Tibial artery (tissue), 4 donors: ENCODE measurements at regions not wholly inside any gene's neighbourhood (a gene's known extent, or its start where the extent isn't known, plus 50 kb on each side); places are given as distances from the start of the nearest gene placed in this dataset.

Source experiments
- DNase-seq, 2 donors: peaks; one replicate each; pipeline ENCODE4 v3.0.0-alpha.2; 2019
- H3K27ac ChIP-seq, 2 donors: fragments of 200-600 bp; sonication (generic) in 1 of 2; 1 replicate in 1 of 2; 2 replicates in 1 of 2; pipeline ENCODE4 v1.5.1; 2018 to 2019; ENCODE audit warnings: mild to moderate bottlenecking in 1 of 2
- H3K27me3 ChIP-seq, 2 donors: fragments of 200-600 bp; sonication (generic) in 1 of 2; one replicate each; pipeline versions ENCODE4 v1.5.1 to v1.6.0; 2016 to 2019
- H3K36me3 ChIP-seq, 3 donors: fragments of 200-600 bp; sonication (generic) in 2 of 3; one replicate each; pipeline ENCODE4 v1.5.1; 2016 to 2019; ENCODE audit warnings: mild to moderate bottlenecking in 2 of 3
- H3K4me1 ChIP-seq, 4 donors: fragments of 200-600 bp; sonication (generic) in 2 of 4; 1 replicate in 3 of 4; 2 replicates in 1 of 4; pipeline ENCODE4 v1.5.1; 2016 to 2019
- H3K4me3 ChIP-seq, 2 donors: fragments of 200-600 bp; sonication (generic) in 1 of 2; 1 replicate in 1 of 2; 2 replicates in 1 of 2; pipeline ENCODE4 v1.5.1; 2018 to 2019; ENCODE audit warnings: mild to moderate bottlenecking in 2 of 2
- H3K9me3 ChIP-seq, 3 donors: fragments of 200-600 bp; sonication (generic) in 1 of 3; one replicate each; pipeline ENCODE4 v1.5.1; 2016 to 2019
- intact Hi-C: fragments of 100-400 bp; cut with DNase I; formaldehyde crosslinking; loops from one replicate; pipeline ENCODE4 v1.15.0; 2023; ENCODE audit warnings: low total_unique reads
- TF ChIP-seq, protein P1 (sequence below), 2 experiments: fragments of 200-600 bp in 1 of 2; fragments of 450-650 bp in 1 of 2; IDR thresholded peaks; one replicate each; pipeline ENCODE4 v1.5.1; 2017 to 2019; ENCODE audit warnings: antibody characterized with exemption in 2 of 2, mild to moderate bottlenecking in 1 of 2, moderate library complexity in 1 of 2

DNA sequence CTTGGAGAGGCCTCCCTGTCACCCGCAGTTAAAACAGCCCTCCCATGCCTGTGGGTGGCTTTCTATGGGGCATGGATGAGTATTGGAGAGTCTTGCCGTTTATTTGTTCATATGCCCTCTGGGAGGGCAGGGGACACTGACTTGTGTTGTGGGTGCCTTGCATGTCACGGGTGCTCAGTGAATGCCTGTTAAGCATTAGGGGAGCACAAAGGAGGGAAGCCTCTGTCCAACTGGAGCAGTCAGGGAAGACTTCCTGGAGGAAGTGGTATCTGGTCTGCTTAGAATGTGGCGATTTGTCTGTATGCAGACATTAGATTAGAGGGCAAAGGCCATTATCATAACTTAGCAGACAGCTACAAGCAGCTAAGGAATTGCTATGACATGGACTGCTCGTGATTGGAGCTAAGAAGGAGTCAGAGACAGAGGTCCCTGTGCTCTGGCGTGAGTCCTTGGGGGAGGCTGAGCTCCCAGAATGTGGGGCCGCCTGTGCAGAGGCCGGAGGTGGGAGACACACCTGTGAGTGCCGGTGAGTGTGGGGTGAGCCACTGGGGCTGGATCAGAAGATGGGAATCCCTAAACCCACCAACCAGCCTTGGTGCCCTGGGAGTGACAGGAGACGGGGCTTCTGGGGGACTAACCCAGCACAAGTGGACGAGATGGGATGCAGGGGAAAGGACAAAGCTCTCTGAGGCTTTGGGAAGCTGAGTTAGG lies 286.1 kb downstream of the SEC14L1 start:
- H3K4me3 ChIP-seq: no peak overlapping the region
- TF ChIP-seq, protein P1, sequence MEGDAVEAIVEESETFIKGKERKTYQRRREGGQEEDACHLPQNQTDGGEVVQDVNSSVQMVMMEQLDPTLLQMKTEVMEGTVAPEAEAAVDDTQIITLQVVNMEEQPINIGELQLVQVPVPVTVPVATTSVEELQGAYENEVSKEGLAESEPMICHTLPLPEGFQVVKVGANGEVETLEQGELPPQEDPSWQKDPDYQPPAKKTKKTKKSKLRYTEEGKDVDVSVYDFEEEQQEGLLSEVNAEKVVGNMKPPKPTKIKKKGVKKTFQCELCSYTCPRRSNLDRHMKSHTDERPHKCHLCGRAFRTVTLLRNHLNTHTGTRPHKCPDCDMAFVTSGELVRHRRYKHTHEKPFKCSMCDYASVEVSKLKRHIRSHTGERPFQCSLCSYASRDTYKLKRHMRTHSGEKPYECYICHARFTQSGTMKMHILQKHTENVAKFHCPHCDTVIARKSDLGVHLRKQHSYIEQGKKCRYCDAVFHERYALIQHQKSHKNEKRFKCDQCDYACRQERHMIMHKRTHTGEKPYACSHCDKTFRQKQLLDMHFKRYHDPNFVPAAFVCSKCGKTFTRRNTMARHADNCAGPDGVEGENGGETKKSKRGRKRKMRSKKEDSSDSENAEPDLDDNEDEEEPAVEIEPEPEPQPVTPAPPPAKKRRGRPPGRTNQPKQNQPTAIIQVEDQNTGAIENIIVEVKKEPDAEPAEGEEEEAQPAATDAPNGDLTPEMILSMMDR (IDR thresholded peaks at IDR 0.05): no peak
- DNase-seq: no peak
- H3K36me3 ChIP-seq: no peaks in the 10 kb centered on the region
- peak overlapping the region; percentile 82 to 87 for H3K27ac ChIP-seq
- intact Hi-C loops: loop anchor here (5.0 kb wide), 2 partner anchors 55 to 100 kb away; no protein-coding TSS in a partner anchor
- no peaks in the 10 kb centered on the region for H3K27me3 ChIP-seq
- H3K4me1 ChIP-seq: peaks cover 10 to 95% (median 88%) of the 10 kb centered on the region in 4 donors
- no peaks in the 10 kb centered on the region for H3K9me3 ChIP-seq

- Histone ChIP-seq H3K4me3 (no peak overlapping the region), H3K27ac (peak overlapping the region; percentile 82 to 87), H3K36me3 (no peaks in the 10 kb centered on the region), H3K4me1 (peaks cover 10 to 89% (median 83%) of the 10 kb centered on the region in 4 donors), H3K9me3 (no peaks in the 10 kb centered on the region), H3K27me3 (no peaks in the 10 kb centered on the region)
- intact Hi-C loops: loop anchor here (5.0 kb wide), 2 partner anchors 55 to 100 kb away; no protein-coding TSS in a partner anchor
- peak; percentile 70 to 85 for DNase-seq
- TF ChIP-seq, protein P1 (IDR thresholded peaks at IDR 0.05): no peak
Measured at GRCh38 chr17:77427391-77427991, 286.7 kb downstream of the SEC14L1 start.

GRCh38 chr17:77428020-77428748 lies 287.4 kb downstream of the SEC14L1 start:
- no peaks in the 10 kb centered on the region for H3K36me3 ChIP-seq
- DNase-seq: peak in 1 of 2 donors; percentile 63
- H3K4me1 ChIP-seq: peaks cover 10 to 89% (median 82%) of the 10 kb centered on the region in 4 donors
- H3K9me3 ChIP-seq: no peaks in the 10 kb centered on the region
- peak overlapping the region; percentile 82 to 87 for H3K27ac ChIP-seq
- TF ChIP-seq, protein P1 (IDR thresholded peaks at IDR 0.05): no peak
- H3K4me3 ChIP-seq: no peak overlapping the region
- H3K27me3 ChIP-seq: no peaks in the 10 kb centered on the region
- intact Hi-C loops: loop anchor here (5.0 kb wide), 2 partner anchors 56 to 101 kb away; no protein-coding TSS in a partner anchor

GRCh38 chr17:77428749-77429368 lies 288.1 kb downstream of the SEC14L1 start:
- intact Hi-C loops: loop anchor here (5.0 kb wide), 2 partner anchors 57 to 102 kb away; no protein-coding TSS in a partner anchor
- H3K9me3 ChIP-seq: no peaks in the 10 kb centered on the region
- TF ChIP-seq, protein P1 (IDR thresholded peaks at IDR 0.05): no peak

DNA sequence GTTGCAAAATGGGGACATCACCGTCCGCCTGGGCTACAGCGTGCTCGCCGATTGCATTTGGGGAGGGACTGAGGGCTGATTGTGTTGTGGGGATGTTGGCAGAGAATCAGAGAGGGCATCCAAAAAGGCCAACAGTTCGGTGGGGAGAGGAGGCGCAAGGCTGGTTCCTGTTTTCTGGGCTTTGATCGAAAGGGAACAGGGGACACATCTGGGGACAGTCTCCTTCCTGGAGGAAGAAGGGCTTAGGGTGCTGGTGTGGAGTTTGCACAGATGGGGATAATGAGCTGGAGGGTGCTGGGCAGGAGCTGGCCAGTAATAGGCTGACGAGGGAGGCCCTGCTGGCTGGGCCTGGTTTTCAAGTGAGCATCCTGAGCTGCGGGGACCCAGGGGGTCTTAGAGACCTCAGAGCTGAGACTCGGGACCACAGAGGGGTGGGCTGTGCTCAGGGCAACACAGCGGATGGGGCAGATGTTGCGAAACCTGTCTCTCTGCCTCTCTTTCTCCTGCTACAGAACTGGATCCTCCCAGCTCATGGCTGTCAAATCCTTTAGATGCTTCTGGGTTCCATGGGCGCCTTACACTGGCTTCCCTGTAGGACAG lies 288.7 kb downstream of the SEC14L1 start:
- no peaks in the 10 kb centered on the region for H3K9me3 ChIP-seq
- intact Hi-C loops: loop anchor here (5.0 kb wide), 2 partner anchors 57 to 102 kb away; no protein-coding TSS in a partner anchor
- H3K27ac ChIP-seq: peak overlapping the region; percentile 65 to 72
- no peak for DNase-seq
- no peaks in the 10 kb centered on the region for H3K27me3 ChIP-seq
- TF ChIP-seq, protein P1 (IDR thresholded peaks at IDR 0.05): no peak
- H3K4me3 ChIP-seq: no peak overlapping the region
- H3K36me3 ChIP-seq: no peaks in the 10 kb centered on the region
- H3K4me1 ChIP-seq: peaks cover 7 to 92% (median 83%) of the 10 kb centered on the region in 4 donors

More at GRCh38 chr17:77428749-77429368, 288.1 kb downstream of the SEC14L1 start:
- Histone ChIP-seq H3K36me3 (no peaks in the 10 kb centered on the region), H3K4me1 (peaks cover 10 to 92% (median 84%) of the 10 kb centered on the region in 4 donors), H3K4me3 (no peak overlapping the region), H3K27me3 (no peaks in the 10 kb centered on the region), H3K27ac (peak overlapping the region; percentile 65 to 87)
- no peak for DNase-seq
